GM12873 (cell line): ENCODE measurements at regions not wholly inside any gene's neighbourhood (a gene's known extent, or its start where the extent isn't known, plus 50 kb on each side); places are given as distances from the start of the nearest gene placed in this dataset.

ENCODE experiments used
- CTCF ChIP-seq: IDR thresholded peaks from 2 replicates; pipeline ENCODE4 v1.5.1; 2012; ENCODE audit warnings: low read depth, mild to moderate bottlenecking, moderate library complexity, low read length, control low read depth; ENCODE audit not compliant: insufficient read depth; ENCODE audit errors: missing control alignments

DNA sequence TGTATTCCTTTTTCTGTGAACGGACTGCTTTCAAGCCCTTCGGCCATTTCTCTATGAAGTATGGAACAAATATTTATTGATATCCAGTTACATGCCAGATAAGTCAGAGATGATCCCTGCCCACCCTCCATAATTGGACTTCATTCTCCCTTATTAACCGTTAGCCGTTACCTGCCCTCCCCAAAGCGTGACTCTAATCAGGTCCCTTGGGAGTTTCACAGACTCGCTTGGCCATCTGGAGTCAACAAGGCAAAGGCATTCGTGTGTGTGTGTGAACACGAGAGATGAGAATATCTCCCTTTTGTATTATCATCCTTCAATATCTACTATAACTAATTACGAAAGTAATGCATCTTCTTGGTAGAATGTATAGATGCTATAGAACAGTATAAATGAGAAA, 314.5 kb downstream of the TLE3 start:
- TF ChIP-seq CTCF, result no peak

- TF ChIP-seq CTCF, result no peak
Observed at GRCh38 chr15:69784798-69785566, 312.7 kb downstream of the TLE3 start.

DNA sequence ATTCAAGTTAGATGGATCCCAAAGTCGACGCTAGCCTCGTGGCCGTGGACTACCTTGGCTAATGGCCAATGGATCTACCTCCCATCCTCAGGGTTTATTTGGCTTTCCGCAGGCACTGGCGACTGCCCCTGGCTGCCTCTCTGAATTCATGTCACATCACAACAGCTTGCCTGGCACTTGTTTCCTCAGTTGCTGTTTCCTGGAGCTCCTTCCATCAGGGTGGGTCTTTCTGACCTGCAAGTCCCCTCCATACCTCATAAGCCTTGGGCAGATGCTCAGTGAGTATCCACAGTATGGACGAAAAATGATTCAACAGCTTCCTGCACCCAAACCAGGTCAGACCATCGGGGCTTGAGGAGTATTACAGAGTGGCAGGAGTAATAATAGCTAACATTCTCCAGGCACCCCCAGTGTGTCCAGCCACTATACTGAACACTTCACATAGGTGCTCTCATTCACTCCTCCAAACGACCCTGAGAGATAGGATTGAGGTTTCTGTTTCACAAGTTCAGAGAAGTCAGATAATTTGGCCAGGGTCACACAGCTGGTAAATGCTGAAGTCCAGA, 311.5 kb downstream of the TLE3 start:
- TF ChIP-seq CTCF, result no peak

GRCh38 chr15:69787791-69788190, 309.9 kb downstream of the TLE3 start:
- no peak for TF ChIP-seq CTCF

GRCh38 chr15:69789648-69790393, 307.9 kb downstream of the TLE3 start:
- TF ChIP-seq CTCF, result no peak

DNA sequence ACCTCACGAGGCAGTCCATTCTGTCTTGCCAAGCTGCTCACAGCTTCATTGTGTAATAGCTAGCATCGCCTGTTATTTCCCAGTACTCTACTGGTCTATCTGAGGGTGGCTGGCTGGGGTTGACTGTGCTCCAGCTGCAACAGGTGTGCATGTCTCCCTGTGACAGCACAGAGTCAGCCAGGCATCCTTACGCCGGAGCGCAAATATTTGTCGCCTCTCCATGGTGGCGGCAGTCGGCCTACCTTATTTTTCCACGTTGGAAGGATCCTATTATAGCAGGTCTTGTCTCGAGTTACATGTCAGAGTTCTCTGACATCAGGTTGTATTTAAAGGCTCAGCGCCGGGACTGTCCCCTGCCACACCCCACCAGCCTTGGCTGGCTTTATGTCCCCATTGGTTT, 307.1 kb downstream of the TLE3 start:
- TF ChIP-seq CTCF, result no peak

DNA sequence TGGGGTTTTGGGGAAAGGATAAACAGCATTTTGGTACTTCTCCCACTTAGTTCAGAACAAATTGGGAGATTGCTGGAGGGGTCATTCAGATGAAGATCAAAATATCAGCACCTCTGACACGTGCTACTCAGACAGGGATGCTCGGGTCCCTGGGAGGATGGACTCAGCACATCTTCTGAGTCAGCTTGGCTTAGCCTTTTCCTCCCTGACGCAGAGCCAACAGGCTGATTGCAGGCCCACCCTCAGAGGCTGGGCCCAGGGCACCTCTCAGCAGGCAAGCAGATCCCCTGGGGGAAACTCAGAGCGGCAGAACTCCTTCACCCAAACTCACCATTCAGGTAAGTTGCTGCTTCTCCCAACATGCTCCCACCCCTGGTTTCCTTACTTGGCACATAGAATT, 304.9 kb downstream of the TLE3 start:
- TF ChIP-seq CTCF, result no peak
